Stimulated activated CD4-positive, alpha-beta T cell treated with anti-CD3 and anti-CD28 coated beads, TNF-alpha, amount 100 ng/mL, for 4 hours (primary cell): ENCODE measurements at regions not wholly inside any gene's neighbourhood (a gene's known extent, or its start where the extent isn't known, plus 50 kb on each side); places are given as distances from the start of the nearest gene placed in this dataset.
"Not testable (repeated sequence)": the region's sequence is repeated elsewhere in the genome, so short reads cannot be mapped to it uniquely, and the experiment has no call there.

Source experiments
- DNase-seq, 3 experiments: peaks; one replicate each; pipeline ENCODE4 v3.0.0-alpha.2; 2020; ENCODE audit warnings: low read depth in 3 of 3

DNA sequence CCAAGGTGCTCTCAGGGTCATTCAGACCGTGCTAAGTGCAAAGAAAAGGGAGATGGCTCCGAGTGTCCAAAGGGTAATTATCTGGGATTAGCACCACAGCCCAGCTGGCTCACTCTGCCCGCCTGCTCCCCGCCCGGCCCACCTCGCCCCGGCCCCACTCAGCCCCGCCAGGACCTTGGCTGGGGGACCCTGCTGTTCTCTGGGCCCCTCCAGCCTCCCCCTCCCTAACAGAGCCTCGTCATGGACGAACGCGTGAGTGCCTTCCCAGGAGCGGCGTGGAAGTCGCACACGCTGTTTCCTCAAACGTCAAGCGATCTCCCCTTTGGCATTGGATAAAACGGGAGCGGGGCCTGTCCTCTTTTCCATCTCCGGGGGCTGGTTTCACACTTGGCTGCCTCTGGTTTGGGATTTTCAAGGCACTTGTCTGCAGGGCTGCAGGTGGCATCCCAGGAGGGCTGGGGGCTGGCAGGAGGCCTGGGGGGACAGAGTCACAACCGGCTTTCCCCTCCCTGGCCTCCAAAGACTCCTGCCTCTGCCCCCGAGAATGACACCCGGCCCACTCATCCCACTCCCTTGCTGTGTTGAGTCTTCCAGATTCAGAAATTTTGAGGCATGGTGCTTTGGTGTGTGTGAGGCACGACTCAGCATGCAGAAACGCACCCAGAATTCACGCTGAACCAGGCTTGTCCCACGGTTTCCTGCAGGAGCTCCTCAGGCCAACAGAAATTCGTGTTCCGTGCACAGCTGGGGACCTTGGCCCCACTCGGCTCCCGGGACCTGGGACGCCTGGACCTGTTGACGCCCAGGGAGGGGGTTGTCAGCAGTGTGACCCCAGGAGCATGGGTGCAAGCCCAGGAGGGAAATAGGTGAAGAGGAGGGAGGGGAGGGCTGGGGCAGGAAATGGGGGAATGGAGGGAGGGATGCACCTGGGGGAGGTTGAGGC, 110.0 kb downstream of the PDGFA start:
- no peak for DNase-seq

DNA sequence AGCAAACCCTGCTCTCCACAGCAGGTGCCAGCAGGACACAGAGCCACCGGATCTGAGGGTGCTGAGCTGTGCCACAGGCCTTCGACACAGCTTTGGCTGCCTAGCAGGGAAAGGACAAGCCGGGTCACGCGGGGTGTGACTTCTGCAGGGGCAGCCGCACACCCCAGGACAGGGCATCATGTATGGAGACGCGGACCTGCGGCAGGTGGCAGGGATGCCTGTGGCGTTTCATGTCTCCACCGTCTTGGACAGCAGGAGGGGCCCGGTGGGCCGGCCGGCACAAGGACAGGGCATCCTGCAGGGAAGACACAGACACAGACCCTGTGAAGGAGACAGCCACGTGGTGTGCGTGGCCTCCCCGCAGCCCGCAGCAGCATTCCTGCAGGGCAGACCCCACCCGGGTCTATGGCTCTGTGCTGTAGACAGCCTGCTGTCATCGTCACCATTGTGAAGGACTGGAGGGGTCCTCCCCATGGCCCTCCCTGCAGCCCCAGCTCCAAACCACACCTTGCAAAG, 109.2 kb downstream of the PDGFA start:
- no peak for DNase-seq

DNA sequence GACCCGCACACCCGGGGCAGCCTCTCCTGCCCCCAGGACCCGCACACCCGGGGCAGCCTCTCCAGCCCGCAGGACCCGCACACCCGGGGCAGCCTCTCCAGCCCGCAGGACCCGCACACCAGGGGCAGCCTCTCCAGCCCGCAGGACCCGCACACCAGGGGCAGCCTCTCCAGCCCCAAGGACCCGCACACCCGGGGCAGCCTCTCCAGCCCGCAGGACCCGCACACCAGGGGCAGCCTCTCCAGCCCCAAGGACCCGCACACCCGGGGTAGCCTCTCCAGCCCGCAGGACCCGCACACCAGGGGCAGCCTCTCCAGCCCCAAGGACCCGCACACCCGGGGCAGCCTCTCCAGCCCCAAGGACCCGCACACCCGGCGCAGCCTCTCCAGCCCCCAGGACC, 108.5 kb downstream of the PDGFA start:
- DNase-seq = not testable (repeated sequence)

DNA sequence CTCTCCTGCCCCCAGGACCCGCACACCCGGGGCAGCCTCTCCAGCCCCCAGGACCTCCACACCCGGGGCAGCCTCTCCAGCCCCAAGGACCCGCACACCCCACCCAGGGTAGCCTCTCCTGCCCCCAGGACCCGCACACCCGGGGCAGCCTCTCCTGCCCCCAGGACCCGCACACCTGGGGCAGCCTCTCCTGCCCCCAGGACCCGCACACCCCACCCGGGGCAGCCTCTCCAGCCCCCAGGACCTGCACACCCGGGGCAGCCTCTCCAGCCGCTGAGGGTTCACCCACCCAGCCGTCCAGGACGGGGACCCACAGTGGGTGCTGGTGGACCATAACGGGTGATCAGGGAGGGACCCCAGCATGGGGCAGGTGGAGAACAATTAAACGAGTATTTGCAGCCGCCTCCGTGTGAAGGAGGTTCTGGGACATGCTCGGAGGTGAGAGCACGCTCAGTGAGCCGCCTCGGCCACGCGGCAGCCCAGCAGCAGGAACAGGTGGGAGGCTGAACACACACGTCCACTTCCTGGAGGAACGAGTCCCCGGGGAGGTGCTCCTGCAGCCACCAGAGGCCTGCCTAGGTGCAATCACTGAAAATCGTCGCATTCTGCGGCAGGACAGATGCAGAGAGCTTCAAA, 107.9 kb downstream of the PDGFA start:
- DNase-seq = no peak

DNA sequence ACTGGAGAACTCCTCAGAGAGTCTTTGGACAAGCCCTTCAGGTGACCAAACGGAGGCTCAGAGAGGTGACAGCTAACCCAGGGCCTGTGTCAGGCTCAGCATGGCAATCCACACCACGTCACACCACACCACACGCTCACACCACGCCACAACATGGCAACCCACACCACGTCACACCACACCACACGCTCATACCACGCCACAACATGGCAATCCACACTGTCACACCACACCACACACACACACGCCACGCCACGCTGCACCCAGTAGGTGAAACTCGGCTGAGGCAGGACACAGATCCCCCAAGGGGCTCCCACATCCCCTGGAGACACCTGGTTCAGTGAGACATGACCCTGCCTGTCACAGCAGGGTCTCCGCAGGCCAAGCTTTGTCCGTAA, 107.3 kb downstream of the PDGFA start:
- DNase-seq = no peak

DNA sequence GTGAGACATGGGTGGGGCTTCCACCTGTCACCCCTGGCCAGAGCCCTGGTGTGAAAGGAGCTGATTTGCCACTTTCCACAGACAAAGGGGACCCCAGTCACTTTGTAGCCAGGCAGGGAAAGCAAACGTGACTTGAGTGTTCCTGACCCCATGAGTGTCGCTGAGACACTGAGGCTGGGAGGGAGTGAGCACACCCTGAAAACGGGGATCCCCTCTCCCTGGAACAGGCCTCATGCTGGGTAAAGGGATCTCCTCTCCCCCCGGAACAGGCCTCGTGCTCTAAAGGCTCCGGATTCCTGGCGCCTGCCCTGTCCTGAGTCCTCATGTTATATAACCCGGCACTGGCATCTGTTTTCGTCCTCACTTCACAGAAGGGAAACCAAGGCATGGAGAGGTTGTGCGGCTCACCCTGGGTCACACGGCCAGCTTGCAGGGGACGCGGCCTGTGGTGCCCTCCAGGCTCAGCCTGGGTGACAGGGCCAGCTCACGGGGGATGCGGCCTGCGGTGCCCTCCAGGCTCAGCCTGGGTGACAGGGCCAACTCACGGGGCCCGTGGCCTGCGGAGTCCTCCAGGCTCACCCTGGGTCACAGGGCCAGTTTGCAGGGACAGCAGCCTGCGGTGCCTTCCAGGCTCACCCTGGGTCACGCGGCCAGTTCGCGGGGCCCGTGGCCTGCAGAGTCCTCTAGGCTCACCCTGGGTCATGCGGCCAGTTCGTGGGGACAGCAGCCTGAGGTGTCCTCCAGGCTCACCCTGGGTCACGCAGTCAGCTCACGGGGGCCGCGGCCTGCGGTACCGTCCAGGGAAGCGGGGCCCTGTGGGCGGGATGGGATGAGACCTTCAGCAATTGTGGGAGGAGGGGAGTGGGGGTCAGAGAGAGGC, 104.7 kb downstream of the PDGFA start:
- DNase-seq = no peak

DNA sequence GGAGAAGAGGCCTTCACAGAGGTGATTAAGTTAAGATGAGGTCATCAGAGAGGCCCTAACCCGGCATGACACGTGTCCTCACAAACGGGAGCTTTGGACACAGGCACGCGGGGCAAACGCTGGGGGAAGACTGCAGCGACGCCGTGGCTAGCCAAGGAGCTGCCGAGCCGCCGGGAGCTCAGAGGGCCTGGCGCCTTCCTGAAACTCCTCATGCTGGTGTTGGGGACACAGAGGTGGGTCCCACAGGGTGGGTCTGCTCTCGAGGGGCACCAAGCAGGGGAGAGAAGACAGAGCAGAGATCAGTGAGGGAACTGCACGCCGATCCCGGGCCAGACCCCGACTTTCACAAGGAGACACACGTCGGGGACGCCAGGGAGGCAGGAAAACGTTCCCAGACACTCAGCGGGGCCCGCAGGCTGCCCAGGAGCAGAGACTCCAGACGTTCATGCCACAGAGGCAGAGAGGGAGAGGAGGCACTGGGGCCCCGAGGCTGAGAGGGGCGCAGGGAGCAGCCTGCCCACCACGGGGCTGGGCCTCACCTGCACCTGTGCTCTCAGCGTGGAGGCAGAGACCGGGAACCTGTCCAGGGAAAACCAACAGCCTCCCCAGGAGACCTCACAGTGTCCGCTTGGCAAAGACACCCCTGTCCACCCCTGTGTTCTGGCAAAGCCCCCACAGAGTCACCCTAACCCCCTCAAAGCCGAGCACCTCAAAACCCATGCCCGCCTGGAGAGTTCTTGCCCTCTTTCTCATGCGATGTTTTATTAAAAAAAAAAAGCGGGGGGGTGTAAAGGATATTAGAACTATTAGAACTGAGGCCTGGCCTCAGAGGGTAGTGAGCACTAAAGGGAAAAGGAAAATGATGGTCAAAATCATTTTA, 103.8 kb downstream of the PDGFA start:
- no peak for DNase-seq

DNA sequence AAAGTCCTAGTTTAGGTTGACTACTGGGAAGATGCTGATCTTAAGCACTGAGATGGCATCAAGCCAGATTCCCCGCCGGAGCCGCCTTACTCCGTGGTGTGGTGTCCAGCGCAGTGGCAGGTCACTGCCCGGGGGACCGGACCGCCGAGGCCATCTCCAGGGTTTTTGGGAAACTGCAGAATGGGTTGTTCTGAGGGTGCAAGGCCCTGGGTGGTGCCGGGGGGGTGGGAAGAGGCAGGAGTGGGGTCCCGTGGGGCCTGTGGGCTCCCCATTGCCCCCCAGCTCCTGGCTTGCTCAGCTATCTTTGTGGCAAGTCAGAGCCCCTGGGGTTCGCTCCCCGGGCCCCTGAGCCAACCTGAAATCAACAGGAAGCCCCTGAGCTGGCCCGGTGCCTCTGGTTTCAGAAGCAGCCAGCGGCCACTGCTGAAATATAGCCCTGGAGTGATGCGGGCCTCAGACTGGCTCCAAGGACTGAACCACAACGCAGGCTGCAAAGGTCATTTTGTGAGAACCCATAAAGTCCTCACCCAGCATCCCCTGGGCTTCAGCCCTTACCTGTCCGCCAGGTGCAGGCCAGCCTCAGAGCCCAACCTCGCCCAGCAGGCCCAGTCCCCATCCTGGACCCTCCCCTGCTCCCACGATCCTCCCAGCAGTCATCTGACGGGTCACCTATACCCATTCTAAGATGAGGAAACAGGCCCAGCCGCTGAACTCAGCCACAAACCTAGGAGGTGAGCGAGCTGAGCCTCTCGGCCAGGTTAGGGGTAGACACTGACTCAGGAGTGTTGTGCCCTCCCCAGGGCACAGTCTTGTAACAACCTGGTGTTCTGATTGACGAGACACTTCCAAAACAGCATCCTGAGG, 102.7 kb downstream of the PDGFA start:
- no peak for DNase-seq

DNA sequence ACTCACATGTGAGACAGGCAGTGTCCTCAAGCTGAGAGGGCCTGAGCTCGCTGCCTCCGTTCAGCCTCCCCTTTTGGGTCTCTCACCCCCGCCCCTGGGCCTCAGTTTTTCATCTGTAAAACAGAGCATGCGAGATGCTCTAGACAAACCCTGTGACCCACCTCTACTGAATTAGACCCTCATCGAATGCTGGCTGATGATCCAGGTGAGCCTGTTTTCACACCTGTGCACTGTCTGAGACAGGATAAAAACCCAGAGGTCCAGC, 102.1 kb downstream of the PDGFA start:
- no peak for DNase-seq

DNA sequence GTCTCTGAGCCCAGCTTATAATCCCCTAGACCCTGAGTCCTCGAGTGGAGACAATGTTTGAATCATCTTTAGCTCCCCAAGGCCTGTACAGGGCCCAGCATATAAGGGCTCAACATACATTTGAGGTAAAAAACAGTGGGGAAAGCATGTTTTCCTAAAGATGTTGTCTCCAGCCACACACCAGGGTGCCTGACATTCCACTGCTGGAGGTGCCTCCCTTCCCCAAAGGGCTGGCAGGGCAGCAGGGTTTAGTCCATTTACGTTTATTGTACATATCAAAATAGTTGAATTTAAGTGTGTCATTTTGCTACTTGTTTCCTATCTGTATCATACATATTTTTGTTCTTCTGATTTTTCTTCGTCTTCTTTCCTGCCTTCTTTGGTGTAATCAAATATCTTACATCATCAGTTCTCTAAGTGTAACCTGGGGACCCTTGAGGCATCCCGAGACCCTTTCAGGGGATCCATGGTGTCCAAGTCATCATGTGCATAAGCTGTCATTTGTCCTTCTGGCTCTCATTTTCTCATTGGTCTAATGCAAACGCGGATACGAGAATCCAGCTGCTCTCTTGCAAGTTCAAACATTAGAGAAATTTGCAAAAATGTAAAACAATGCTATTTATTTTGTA, 101.6 kb downstream of the PDGFA start:
- DNase-seq = no peak

DNA sequence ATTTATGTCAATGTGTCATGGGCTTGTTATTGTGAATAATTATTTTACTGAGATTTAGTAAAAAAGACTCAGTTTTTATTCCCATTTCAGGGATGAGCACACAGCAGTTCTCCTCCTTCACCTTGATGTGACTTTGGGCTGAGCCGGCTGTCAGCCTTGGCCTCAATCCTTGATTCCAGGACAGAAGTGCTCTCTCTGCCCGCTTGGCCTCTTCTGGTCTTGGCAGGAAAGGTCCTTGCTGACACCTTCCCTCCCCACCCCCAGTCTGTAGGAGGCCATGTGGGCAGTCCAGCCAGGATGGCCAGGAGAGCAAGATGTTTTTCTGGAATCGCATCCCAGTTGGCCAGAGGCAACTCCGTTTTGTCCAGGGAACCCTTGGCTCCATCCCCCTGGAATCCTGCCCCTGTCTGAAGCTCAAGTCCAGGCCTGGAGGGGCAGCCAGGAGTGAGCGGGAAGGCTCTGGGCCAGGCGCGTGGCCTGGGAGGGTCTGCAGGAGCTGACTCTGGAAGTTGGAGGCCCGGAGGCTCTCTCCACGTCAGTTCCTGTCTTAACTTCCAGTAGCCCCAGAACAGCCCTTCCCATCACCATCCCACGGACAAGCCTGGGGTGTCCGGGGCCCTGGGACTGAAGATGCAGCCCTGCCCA, 100.9 kb downstream of the PDGFA start:
- DNase-seq = no peak

DNA sequence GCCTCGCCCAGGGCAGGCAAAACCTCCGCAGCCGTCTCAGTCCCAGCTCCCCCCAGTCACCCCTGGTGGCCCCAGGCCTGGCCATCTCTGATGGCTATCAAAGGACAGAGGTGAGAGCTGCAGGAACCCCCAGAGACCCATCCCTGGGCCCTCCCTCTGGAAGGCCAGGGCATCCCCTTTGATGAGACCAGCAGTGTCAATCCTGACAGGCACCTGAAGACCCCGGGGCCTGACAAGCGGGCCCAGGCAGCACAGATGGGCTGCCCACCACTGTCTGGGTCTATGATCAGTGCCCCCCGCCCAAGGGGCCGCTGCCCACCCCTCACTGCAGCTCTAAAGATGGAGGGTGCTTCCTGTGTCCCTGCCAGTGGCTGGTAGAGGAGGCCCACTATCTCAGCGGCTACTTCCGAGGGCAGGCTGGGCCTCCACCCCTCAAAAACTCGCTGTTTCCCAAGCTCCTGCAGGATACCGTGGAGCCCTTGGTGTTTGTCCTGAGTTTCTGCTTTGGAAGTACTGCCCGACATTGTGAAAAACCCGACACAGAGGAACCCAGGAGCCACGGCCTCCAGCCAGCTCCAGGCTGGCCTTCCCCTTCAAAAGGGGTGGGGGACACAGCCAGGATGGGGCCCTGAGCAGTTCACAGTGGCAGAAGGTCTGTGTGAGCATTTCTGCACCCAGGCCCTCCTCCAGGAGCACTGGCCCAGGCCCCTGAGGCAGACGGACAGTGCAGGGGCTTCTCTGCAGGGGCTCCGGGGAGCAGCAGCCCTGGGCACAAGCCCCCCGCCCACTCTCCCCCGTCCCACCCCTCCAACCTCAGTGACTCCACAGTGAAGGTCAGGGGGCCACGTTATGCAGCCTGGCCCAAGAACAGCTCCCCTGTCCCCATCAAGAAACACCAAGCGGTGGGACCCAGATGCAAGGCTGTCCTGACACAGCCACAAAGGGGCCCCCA, 99.2 kb downstream of the PDGFA start:
- no peak for DNase-seq

DNA sequence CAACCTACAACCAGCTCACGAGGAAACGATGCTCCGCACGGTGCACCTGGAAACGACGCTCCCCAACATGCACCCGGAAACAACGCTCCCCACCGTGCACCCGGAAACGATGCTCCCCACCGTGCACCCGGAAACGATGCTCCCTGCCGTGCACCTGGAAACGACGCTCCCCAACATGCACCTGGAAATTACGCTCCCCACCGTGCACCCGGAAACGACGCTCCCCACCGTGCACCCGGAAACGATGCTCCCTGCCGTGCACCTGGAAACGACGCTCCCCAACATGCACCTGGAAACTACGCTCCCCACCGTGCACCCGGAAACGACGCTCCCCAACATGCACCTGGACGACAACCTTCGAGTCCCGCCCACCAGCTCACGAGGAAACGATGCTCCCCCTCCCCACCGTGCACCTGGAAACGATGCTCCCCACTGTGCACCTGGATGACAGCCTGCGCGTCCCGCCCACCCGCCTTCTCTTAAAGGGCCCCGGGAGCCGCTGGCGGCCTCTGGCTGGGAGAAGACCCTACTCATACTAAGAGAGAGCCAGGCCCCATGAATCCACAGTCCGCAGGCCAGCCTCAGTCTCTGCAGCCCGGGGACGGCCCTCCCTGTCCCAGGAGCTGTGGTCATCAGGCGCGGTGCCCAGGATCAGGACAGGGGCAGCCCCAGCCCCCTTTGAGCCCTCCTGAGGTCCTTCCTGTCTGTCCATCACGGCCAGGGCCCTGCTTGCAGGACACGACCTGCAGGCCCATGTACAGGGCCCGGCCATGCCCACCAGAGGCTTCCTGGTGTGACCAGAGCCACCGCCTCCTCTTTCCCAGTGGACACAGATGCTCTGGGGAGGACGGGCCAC, 98.3 kb downstream of the PDGFA start:
- no peak for DNase-seq

DNA sequence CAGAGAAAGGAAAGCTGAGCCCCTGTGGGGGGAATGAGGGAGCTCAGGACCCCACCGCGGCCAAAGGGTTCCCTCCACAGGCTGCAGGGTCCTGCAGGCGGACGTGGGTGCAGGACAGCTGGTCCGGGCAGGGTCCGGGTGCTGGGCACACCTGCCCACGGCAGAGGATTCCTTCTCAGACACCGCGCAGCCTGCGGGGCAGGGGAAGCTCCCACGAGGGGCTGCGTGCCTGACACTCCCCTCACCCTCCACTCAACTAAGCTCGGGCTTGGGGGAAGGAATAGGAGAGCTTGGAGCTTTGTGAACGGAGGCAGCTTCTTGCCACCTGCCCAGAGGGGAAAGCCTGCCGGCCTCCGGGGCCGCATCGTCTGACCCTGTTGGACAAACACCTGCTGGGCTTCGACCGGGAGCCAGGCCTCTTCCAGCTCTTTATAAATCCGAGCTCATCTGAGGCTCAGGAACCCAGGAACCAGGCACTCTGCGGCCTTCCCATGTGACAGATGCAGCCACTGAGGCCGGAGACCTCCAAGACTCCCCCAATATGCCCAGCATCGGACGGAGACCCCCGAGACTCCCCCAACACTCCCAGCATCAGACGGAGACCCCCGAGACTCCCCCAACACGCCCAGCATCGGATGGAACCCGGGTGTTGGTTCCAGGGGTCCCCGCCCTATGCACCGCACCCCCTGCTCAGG, 97.3 kb downstream of the PDGFA start:
- no peak for DNase-seq

DNA sequence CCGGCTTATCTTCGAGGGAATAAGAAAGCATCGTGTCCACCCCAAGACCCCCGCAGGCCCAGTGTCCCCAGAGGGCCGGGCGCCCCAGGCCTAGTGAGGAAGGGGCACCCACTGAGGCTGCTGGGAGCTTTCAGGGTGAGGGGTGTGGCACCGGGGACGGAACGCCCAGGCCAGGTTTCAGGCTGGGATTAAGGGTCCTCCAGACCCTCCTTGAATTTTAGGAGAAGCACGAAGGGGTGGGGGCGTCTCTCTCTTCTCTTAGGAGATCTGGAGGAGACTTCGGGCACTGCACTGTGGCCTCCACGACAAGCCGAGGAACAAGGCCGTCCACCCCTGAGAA, 96.8 kb downstream of the PDGFA start:
- no peak for DNase-seq

DNA sequence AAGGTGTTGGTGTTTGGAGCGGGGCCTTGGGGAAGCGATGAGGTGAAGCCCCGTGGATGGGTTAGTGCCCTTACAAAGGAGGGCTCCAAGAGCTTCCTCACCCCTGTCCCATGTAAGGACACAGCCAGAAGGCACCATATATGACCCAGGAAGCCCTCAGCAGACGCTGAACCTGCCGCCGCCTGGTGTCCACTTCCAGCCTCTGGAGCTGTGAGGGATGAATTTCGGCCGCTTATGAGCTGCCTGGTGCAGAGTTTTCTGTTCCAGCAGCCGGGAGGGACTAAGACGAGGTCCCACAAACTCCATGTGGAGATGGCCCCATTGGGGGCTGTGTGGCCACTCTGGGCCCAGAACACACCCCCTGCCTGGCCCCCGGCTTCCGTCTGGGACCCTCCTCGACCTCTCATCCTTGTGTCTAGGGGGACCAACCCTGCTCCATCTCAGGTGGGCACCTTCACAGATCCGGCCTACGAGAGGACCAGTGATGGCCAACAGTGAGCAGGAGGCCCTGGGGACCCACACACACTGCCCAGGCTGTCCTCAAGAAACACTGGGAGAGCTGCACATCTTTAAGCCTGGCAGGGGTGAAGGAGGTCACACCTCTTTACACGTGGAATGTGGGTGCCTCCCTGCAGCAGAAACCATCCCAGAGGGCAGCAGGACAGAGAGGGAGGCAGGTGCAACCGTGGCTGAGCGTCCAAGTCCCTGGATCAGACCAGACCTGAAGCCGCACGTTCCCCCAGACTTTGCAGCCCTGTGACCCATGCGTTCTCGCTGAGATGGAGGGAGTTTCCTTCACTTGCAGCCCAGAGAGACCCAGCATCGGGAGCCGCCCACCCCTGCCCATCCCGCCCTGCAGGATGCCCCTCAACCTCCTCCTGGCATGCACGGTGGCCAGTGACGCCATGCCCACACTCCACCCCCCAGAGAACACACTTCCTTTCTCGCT, 96.1 kb downstream of the PDGFA start:
- no peak for DNase-seq
